ENCODE measurements at regions not wholly inside any gene's neighbourhood (a gene's known extent, or its start where the extent isn't known, plus 50 kb on each side); places are given as distances from the start of the nearest gene placed in this dataset.

DNA sequence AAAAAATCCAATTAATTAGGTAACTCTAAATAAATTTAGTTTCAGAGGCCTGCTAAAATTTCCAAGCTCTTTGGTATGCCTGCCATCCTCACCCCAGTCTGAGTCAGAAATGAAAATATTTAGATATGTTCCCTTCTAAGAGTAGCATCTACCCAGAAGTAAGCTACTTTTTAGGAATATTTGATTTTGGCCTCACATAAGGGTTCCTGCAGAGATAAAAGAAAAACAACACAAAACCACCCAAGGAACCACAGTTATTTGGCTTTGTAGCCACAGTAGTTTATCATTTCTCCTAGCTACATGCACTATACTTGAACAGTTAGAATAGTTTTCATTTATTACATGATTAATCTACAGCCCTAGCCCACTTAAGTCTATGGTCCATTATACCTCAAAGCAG, 192.6 kb upstream of the FAM241A start:
- DNase-seq (ENCODE audit: low spot score): no peak
- Histone ChIP-seq H4K20me1 (ENCODE audit: insufficient read depth, low read length) (no peaks in the 10 kb centered on the region), H3K36me3 (ENCODE audit: insufficient read depth, low read length) (no peaks in the 10 kb centered on the region), H3K4me3 (ENCODE audit: low read depth, low read length, poor library complexity, severe bottlenecking) (no peak overlapping the region), H3K4me1 (ENCODE audit: insufficient read depth, low read length, poor library complexity, severe bottlenecking) (no peaks in the 10 kb centered on the region), H3K4me2 (ENCODE audit: low read length) (no peak overlapping the region), H3K27ac (ENCODE audit: low read depth, low read length, poor library complexity, severe bottlenecking) (no peak overlapping the region), H2AFZ (ENCODE audit: low read length) (no peak overlapping the region), H3K9me3 (ENCODE audit: low read length) (no peaks in the 10 kb centered on the region), H3K79me2 (ENCODE audit: insufficient read depth, low read depth, low read length) (no peaks in the 10 kb centered on the region), H3K9me2 (ENCODE audit: insufficient read depth, low read length) (no peaks in the 10 kb centered on the region)
- intact Hi-C loops (cut with micrococcal nuclease; ENCODE audit: unreplicated experiment): no loop called here
- POLR2A ChIA-PET: interaction anchor here (0.7 to 2.0 kb wide), 3 partner anchors 8 to 22 kb away, joined by 3 to 5 read pairs (median 4); no protein-coding TSS in a partner anchor
- BruUV-seq (replicated peaks): no TSS peak
- TF ChIP-seq, protein P1, sequence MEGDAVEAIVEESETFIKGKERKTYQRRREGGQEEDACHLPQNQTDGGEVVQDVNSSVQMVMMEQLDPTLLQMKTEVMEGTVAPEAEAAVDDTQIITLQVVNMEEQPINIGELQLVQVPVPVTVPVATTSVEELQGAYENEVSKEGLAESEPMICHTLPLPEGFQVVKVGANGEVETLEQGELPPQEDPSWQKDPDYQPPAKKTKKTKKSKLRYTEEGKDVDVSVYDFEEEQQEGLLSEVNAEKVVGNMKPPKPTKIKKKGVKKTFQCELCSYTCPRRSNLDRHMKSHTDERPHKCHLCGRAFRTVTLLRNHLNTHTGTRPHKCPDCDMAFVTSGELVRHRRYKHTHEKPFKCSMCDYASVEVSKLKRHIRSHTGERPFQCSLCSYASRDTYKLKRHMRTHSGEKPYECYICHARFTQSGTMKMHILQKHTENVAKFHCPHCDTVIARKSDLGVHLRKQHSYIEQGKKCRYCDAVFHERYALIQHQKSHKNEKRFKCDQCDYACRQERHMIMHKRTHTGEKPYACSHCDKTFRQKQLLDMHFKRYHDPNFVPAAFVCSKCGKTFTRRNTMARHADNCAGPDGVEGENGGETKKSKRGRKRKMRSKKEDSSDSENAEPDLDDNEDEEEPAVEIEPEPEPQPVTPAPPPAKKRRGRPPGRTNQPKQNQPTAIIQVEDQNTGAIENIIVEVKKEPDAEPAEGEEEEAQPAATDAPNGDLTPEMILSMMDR (conservative IDR thresholded peaks at IDR 0.05; ENCODE audit: low read length): no peak
- TF ChIP-seq EZH2phosphoT487 (IDR thresholded peaks at IDR 0.05; ENCODE audit: borderline replicate concordance, low read depth, low read length): no peak
- CTCF ChIA-PET (ENCODE audit: unreplicated experiment): no interaction called here

DNA sequence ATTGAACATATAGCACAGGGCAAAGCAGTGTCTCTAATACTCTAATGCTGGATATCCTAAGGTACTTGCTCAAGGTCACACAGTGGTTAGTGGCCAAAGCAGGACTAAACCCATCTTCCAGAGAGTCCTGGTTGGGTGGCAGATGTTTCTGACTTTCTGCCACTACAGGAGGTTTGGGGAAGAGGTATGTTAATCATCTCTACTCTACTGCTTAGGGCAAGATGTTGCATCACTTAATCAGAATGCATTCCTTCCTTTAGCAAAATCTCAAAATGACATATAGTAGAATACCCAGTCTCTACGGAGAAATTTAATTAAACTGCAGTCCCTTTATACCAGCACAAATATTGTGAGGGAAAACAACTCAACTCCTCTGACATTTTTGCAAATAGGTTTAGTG, 190.7 kb upstream of the FAM241A start:
- no TSS peak for BruUV-seq (replicated peaks)
- Histone ChIP-seq H3K27ac (ENCODE audit: low read depth, low read length, poor library complexity, severe bottlenecking) (no peak overlapping the region), H4K20me1 (ENCODE audit: insufficient read depth, low read length) (no peaks in the 10 kb centered on the region), H3K9me3 (ENCODE audit: low read length) (no peaks in the 10 kb centered on the region), H3K9me2 (ENCODE audit: insufficient read depth, low read length) (no peaks in the 10 kb centered on the region), H3K4me2 (ENCODE audit: low read length) (no peak overlapping the region), H3K4me1 (ENCODE audit: insufficient read depth, low read length, poor library complexity, severe bottlenecking) (no peaks in the 10 kb centered on the region), H3K36me3 (ENCODE audit: insufficient read depth, low read length) (no peaks in the 10 kb centered on the region), H2AFZ (ENCODE audit: low read length) (no peak overlapping the region), H3K4me3 (ENCODE audit: low read depth, low read length, poor library complexity, severe bottlenecking) (no peak overlapping the region), H3K79me2 (ENCODE audit: insufficient read depth, low read depth, low read length) (no peaks in the 10 kb centered on the region)
- CTCF ChIA-PET (ENCODE audit: unreplicated experiment): no interaction called here
- TF ChIP-seq EZH2phosphoT487 (IDR thresholded peaks at IDR 0.05; ENCODE audit: borderline replicate concordance, low read depth, low read length): no peak
- intact Hi-C loops (cut with micrococcal nuclease; ENCODE audit: unreplicated experiment): no loop called here
- POLR2A ChIA-PET: interaction anchor here (0.6 to 1.5 kb wide), 2 partner anchors 10 to 69 kb away, joined by 3 to 5 read pairs; no protein-coding TSS in a partner anchor
- no peak for DNase-seq (ENCODE audit: low spot score)

DNA sequence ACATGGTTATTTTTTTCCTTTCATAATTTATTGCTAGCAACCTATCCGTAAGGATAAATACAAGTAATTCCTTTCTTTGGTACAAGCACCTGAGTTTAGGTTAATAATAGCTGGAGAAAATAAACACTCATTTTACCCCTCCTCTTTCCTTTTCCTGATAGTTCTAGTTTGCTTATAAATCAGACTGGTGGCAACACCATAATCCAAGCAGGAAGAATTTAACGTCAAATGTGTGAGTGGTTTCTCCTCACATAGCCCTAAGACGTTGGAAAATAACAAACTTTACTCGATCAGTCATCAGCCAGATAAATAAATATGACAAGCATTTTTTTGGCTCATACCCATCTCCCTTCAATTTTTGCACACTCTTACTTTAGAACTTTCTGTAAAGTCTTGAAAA, 190.3 kb upstream of the FAM241A start:
- no peak overlapping the region for H3K4me2 ChIP-seq (ENCODE audit: low read length)
- H3K9me2 ChIP-seq (ENCODE audit: insufficient read depth, low read length): no peaks in the 10 kb centered on the region
- H3K9me3 ChIP-seq (ENCODE audit: low read length): no peaks in the 10 kb centered on the region
- CTCF ChIA-PET (ENCODE audit: unreplicated experiment): no interaction called here
- TF ChIP-seq, protein P1 (conservative IDR thresholded peaks at IDR 0.05; ENCODE audit: low read length): no peak
- intact Hi-C loops (cut with micrococcal nuclease; ENCODE audit: unreplicated experiment): no loop called here
- POLR2A ChIA-PET: interaction anchor here (0.6 kb wide), 1 partner anchor 69 kb away, joined by 3 read pairs; no protein-coding TSS in a partner anchor
- no peaks in the 10 kb centered on the region for H3K36me3 ChIP-seq (ENCODE audit: insufficient read depth, low read length)
- DNase-seq (ENCODE audit: low spot score): no peak
- no peaks in the 10 kb centered on the region for H3K4me1 ChIP-seq (ENCODE audit: insufficient read depth, low read length, poor library complexity, severe bottlenecking)
- no peak overlapping the region for H3K4me3 ChIP-seq (ENCODE audit: low read depth, low read length, poor library complexity, severe bottlenecking)
- no peak overlapping the region for H3K27ac ChIP-seq (ENCODE audit: low read depth, low read length, poor library complexity, severe bottlenecking)
- H2AFZ ChIP-seq (ENCODE audit: low read length): no peak overlapping the region
- no peaks in the 10 kb centered on the region for H4K20me1 ChIP-seq (ENCODE audit: insufficient read depth, low read length)
- BruUV-seq (replicated peaks): no TSS peak
- H3K79me2 ChIP-seq (ENCODE audit: insufficient read depth, low read depth, low read length): no peaks in the 10 kb centered on the region

All from OCI-LY7 (cell line).